Neural cell (in vitro differentiated cells): ENCODE measurements at regions not wholly inside any gene's neighbourhood (a gene's known extent, or its start where the extent isn't known, plus 50 kb on each side); places are given as distances from the start of the nearest gene placed in this dataset.

ENCODE experiments used
- H2AFZ ChIP-seq: fragments of 200-600, 300-800 bp; sonication (generic), shearing (Covaris generic); 2 replicates; pipeline ENCODE4 v1.6.0; 2014; ENCODE audit warnings: low read depth, mild to moderate bottlenecking, antibody characterized with exemption, low read length, moderate library complexity
- H3F3A ChIP-seq: fragments of 200-600 bp; shearing (Covaris generic); 2 replicates; pipeline ENCODE4 v1.6.1; 2016; ENCODE audit warnings: mild to moderate bottlenecking, moderate library complexity, mixed read lengths, antibody characterized with exemption, low read length; ENCODE audit not compliant: insufficient read depth, poor library complexity, severe bottlenecking
- H3K27ac ChIP-seq: fragments of 200-600, 300-800 bp; sonication (generic), shearing (Covaris generic); 2 replicates; pipeline ENCODE4 v1.5.1; 2014; ENCODE audit warnings: mild to moderate bottlenecking, low read length, moderate library complexity
- H3K27me3 ChIP-seq: fragments of 300-800, 200-600 bp; sonication (generic), shearing (Covaris generic); 2 replicates; pipeline ENCODE4 v1.6.0; 2014; ENCODE audit warnings: mild to moderate bottlenecking, low read depth, low read length, moderate library complexity; ENCODE audit not compliant: insufficient read depth
- H3K36me3 ChIP-seq: fragments of 300-800, 200-600 bp; sonication (generic), shearing (Covaris generic); 2 replicates; pipeline ENCODE4 v1.5.1; 2014; ENCODE audit warnings: mild to moderate bottlenecking, antibody characterized with exemption, low read length, moderate library complexity; ENCODE audit not compliant: insufficient read depth
- H3K4me2 ChIP-seq: fragments of 300-800, 200-600 bp; sonication (generic), shearing (Covaris generic); 2 replicates; pipeline ENCODE4 v1.6.0; 2014; ENCODE audit warnings: mild to moderate bottlenecking, low read length
- H3K4me3 ChIP-seq: fragments of 300-800, 200-600 bp; sonication (generic), shearing (Covaris generic); 2 replicates; pipeline ENCODE4 v1.5.1; 2014; ENCODE audit warnings: mild to moderate bottlenecking, low read length, moderate library complexity
- H3K79me2 ChIP-seq: fragments of 200-600 bp; shearing (Covaris generic); replicated peaks from 2 replicates; pipeline ENCODE4 v1.6.0; 2014; ENCODE audit warnings: mild to moderate bottlenecking, low read length, moderate library complexity; ENCODE audit not compliant: insufficient read depth
- H3K9ac ChIP-seq: fragments of 300-800, 200-600 bp; sonication (generic), shearing (Covaris generic); 2 replicates; pipeline ENCODE4 v1.6.1; 2016; ENCODE audit warnings: mild to moderate bottlenecking, low read length, mixed read lengths
- H3K9me2 ChIP-seq: fragments of 200-600 bp; shearing (Covaris generic); 2 replicates; pipeline ENCODE4 v1.6.1; 2016; ENCODE audit warnings: mild to moderate bottlenecking, low read length, mixed read lengths; ENCODE audit not compliant: insufficient read depth
- H3K9me3 ChIP-seq: fragments of 200-600, 300-800 bp; sonication (generic), shearing (Covaris generic); 2 replicates; pipeline ENCODE4 v1.6.1; 2016; ENCODE audit warnings: mild to moderate bottlenecking, mixed run types, low read length, moderate library complexity, mixed read lengths
- H4K20me1 ChIP-seq: fragments of 200-600 bp; shearing (Covaris generic); 2 replicates; pipeline ENCODE4 v1.6.1; 2016; ENCODE audit warnings: mild to moderate bottlenecking, mixed run types; ENCODE audit not compliant: insufficient read depth
- EP300 ChIP-seq: fragments of 450-650 bp; conservative IDR thresholded peaks from 2 replicates; pipeline ENCODE4 v1.6.1; 2014; ENCODE audit warnings: antibody characterized with exemption, mild to moderate bottlenecking, moderate library complexity; ENCODE audit not compliant: poor library complexity, severe bottlenecking
- EZH2 ChIP-seq: fragments of 200-600, 300-800 bp; shearing (Covaris generic), sonication (generic); IDR thresholded peaks from 2 replicates; pipeline ENCODE4 v1.6.1; 2014; ENCODE audit warnings: antibody characterized with exemption, low read length, borderline replicate concordance, mild to moderate bottlenecking; ENCODE audit not compliant: insufficient read depth, poor library complexity, severe bottlenecking
- MXI1 ChIP-seq: fragments of 450-650 bp; conservative IDR thresholded peaks from 2 replicates; pipeline ENCODE4 v1.6.1; 2014; ENCODE audit warnings: antibody characterized with exemption, mild to moderate bottlenecking; ENCODE audit not compliant: poor library complexity, severe bottlenecking
- POLR2AphosphoS5 ChIP-seq: IDR thresholded peaks from 2 replicates; pipeline ENCODE4 v1.6.1; 2012
- RAD21 ChIP-seq: fragments of 450-650 bp; conservative IDR thresholded peaks from 2 replicates; pipeline ENCODE4 v1.6.1; 2014; ENCODE audit warnings: antibody characterized with exemption, mild to moderate bottlenecking, moderate library complexity
- REST ChIP-seq: IDR thresholded peaks from 2 replicates; pipeline ENCODE4 v1.6.1; 2012; ENCODE audit warnings: borderline replicate concordance
- SMC3 ChIP-seq: fragments of 450-650 bp; conservative IDR thresholded peaks from 2 replicates; pipeline ENCODE4 v1.6.1; 2014; ENCODE audit warnings: antibody characterized with exemption, mild to moderate bottlenecking, moderate library complexity; ENCODE audit not compliant: poor library complexity
- TAF1 ChIP-seq: IDR thresholded peaks from 2 replicates; pipeline ENCODE4 v1.6.1; 2012; ENCODE audit warnings: low read depth
- TF ChIP-seq, protein P1 (sequence below): fragments of 450-650 bp; IDR thresholded peaks from 2 replicates; pipeline ENCODE4 v1.5.1; 2014; ENCODE audit warnings: antibody characterized with exemption, mild to moderate bottlenecking, moderate library complexity; ENCODE audit not compliant: poor library complexity, severe bottlenecking

DNA sequence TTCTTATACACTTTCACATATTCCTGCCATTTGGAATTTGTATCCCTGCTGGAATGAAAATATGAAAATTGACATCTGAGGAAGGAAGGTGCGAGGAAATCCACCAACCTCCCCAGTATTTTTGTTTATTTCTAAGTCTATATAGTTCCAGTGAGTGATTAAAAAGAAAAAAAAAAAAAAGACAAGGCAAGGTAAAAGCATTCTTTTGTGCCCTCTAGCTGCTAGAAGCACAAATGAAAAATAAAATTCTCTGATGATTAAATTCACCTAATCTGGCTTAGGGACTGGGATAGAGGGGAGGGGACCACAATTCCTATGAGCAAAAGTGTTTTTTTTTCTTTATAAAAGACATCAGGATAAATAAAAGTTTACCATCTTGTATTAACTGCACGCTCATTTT, 370.9 kb downstream of the NR2F2 start:
- H3K4me3 ChIP-seq, result no peak overlapping the region
- no peak overlapping the region for H3K27ac ChIP-seq
- no peaks in the 10 kb centered on the region for H3K9me2 ChIP-seq
- no peaks in the 10 kb centered on the region for H3K9me3 ChIP-seq
- H4K20me1 ChIP-seq, result no peaks in the 10 kb centered on the region
- no peak overlapping the region for H3K4me2 ChIP-seq
- TF ChIP-seq, protein P1, sequence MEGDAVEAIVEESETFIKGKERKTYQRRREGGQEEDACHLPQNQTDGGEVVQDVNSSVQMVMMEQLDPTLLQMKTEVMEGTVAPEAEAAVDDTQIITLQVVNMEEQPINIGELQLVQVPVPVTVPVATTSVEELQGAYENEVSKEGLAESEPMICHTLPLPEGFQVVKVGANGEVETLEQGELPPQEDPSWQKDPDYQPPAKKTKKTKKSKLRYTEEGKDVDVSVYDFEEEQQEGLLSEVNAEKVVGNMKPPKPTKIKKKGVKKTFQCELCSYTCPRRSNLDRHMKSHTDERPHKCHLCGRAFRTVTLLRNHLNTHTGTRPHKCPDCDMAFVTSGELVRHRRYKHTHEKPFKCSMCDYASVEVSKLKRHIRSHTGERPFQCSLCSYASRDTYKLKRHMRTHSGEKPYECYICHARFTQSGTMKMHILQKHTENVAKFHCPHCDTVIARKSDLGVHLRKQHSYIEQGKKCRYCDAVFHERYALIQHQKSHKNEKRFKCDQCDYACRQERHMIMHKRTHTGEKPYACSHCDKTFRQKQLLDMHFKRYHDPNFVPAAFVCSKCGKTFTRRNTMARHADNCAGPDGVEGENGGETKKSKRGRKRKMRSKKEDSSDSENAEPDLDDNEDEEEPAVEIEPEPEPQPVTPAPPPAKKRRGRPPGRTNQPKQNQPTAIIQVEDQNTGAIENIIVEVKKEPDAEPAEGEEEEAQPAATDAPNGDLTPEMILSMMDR, result peak; percentile 55
- TF ChIP-seq POLR2AphosphoS5, result no peak
- TF ChIP-seq REST, result no peak
- TF ChIP-seq EZH2, result no peak
- TF ChIP-seq SMC3, result peak; percentile 60
- TF ChIP-seq RAD21, result peak; percentile 60
- TF ChIP-seq MXI1, result no peak
- TF ChIP-seq EP300, result no peak
- TF ChIP-seq TAF1, result no peak
- H3K36me3 ChIP-seq, result no peaks in the 10 kb centered on the region
- H3K79me2 ChIP-seq, result no peaks in the 10 kb centered on the region
- no peak overlapping the region for H3K9ac ChIP-seq
- no peaks in the 10 kb centered on the region for H3F3A ChIP-seq
- peaks cover 97% of the 10 kb centered on the region for H3K27me3 ChIP-seq
- no peak overlapping the region for H2AFZ ChIP-seq

- H3K27me3 ChIP-seq, result peaks cover 98% of the 10 kb centered on the region
- H2AFZ ChIP-seq, result no peak overlapping the region
- no peak overlapping the region for H3K4me2 ChIP-seq
- no peak overlapping the region for H3K4me3 ChIP-seq
- H3K27ac ChIP-seq, result no peak overlapping the region
- TF ChIP-seq TAF1 (no peak), EP300 (no peak), EZH2 (no peak), POLR2AphosphoS5 (no peak), REST (no peak), RAD21 (no peak), SMC3 (no peak), MXI1 (no peak)
- TF ChIP-seq, protein P1, result no peak
- no peaks in the 10 kb centered on the region for H4K20me1 ChIP-seq
- H3F3A ChIP-seq, result no peaks in the 10 kb centered on the region
- H3K9ac ChIP-seq, result no peak overlapping the region
- no peaks in the 10 kb centered on the region for H3K36me3 ChIP-seq
- no peaks in the 10 kb centered on the region for H3K9me2 ChIP-seq
- H3K79me2 ChIP-seq, result no peaks in the 10 kb centered on the region
- H3K9me3 ChIP-seq, result no peaks in the 10 kb centered on the region
Observed at GRCh38 chr15:96701877-96702276, 371.4 kb downstream of the NR2F2 start.
